Activated CD4-positive, CD25-positive, alpha-beta regulatory T cell (primary cell): ENCODE measurements at regions not wholly inside any gene's neighbourhood (a gene's known extent, or its start where the extent isn't known, plus 50 kb on each side); places are given as distances from the start of the nearest gene placed in this dataset.
"Not testable (repeated sequence)": the region's sequence is repeated elsewhere in the genome, so short reads cannot be mapped to it uniquely, and the experiment has no call there.

Source experiments
- DNase-seq, 4 experiments: peaks; one replicate each; lab custom pipeline; 2025; lab: John Stamatoyannopoulos, UW

GRCh38 chr9:31958572-31958971, 425.9 kb upstream of the ACO1 start:
- no peak for DNase-seq

- no peak for DNase-seq
Measured at GRCh38 chr9:31969552-31969951, 414.9 kb upstream of the ACO1 start.

GRCh38 chr9:31983895-31984294, 400.5 kb upstream of the ACO1 start:
- DNase-seq, result no peak

- DNase-seq, result no peak
Measured at GRCh38 chr9:31996331-31996730, 388.1 kb upstream of the ACO1 start.

- no peak for DNase-seq
Measured at GRCh38 chr9:32004431-32005076, 379.9 kb upstream of the ACO1 start.

- no peak for DNase-seq
Measured at GRCh38 chr9:32010322-32010721, 374.1 kb upstream of the ACO1 start.

GRCh38 chr9:32011049-32011448, 373.4 kb upstream of the ACO1 start:
- DNase-seq, result no peak

- no peak for DNase-seq
Measured at GRCh38 chr9:32015795-32016194, 368.6 kb upstream of the ACO1 start.

GRCh38 chr9:32045513-32045912, 338.9 kb upstream of the ACO1 start:
- DNase-seq, result no peak

GRCh38 chr9:32067261-32067660, 317.2 kb upstream of the ACO1 start:
- DNase-seq, result no peak

GRCh38 chr9:32069169-32069813, 315.2 kb upstream of the ACO1 start:
- no peak for DNase-seq

- DNase-seq, result no peak
Measured at GRCh38 chr9:32069969-32070368, 314.5 kb upstream of the ACO1 start.

GRCh38 chr9:32072570-32072969, 311.9 kb upstream of the ACO1 start:
- DNase-seq, result no peak

- DNase-seq, result no peak
Measured at GRCh38 chr9:32092031-32092430, 292.4 kb upstream of the ACO1 start.

GRCh38 chr9:32117291-32117690, 267.2 kb upstream of the ACO1 start:
- no peak for DNase-seq

- DNase-seq, result no peak
Measured at GRCh38 chr9:32128546-32128945, 255.9 kb upstream of the ACO1 start.

GRCh38 chr9:32130709-32131108, 253.7 kb upstream of the ACO1 start:
- DNase-seq, result not testable (repeated sequence)

GRCh38 chr9:32136700-32137339, 247.6 kb upstream of the ACO1 start:
- DNase-seq, result no peak

- no peak for DNase-seq
Measured at GRCh38 chr9:32142074-32142473, 242.4 kb upstream of the ACO1 start.

- not testable (repeated sequence) for DNase-seq
Measured at GRCh38 chr9:32148553-32148952, 235.9 kb upstream of the ACO1 start.

GRCh38 chr9:32161209-32161608, 223.2 kb upstream of the ACO1 start:
- no peak for DNase-seq

- DNase-seq, result no peak
Measured at GRCh38 chr9:32161720-32162119, 222.7 kb upstream of the ACO1 start.

GRCh38 chr9:32166316-32166715, 218.1 kb upstream of the ACO1 start:
- not testable (repeated sequence) for DNase-seq
